ENCODE measurements at regions not wholly inside any gene's neighbourhood (a gene's known extent, or its start where the extent isn't known, plus 50 kb on each side); places are given as distances from the start of the nearest gene placed in this dataset.

GRCh38 chrX:103158317-103158621, 56.6 kb upstream of the BEX4 start:
- ATAC-seq (no peak), DNase-seq (no peak)

GRCh38 chrX:103157496-103158316, 57.2 kb upstream of the BEX4 start:
- peak; percentile 17 for DNase-seq
- ATAC-seq: no peak

GRCh38 chrX:103155201-103155600, 59.7 kb upstream of the BEX4 start:
- DNase-seq (no peak), ATAC-seq (no peak)

GRCh38 chrX:103153661-103154060, 60.7 kb upstream of the NXF3 start:
- DNase-seq (no peak), ATAC-seq (no peak)

- ATAC-seq: no peak
- no peak for DNase-seq
Observed at GRCh38 chrX:103151799-103152198, 58.9 kb upstream of the NXF3 start.

GRCh38 chrX:103149652-103150051, 56.7 kb upstream of the NXF3 start:
- ATAC-seq (no peak), DNase-seq (no peak)

- no peak for DNase-seq
Observed at GRCh38 chrX:103148075-103148474, 55.1 kb upstream of the NXF3 start.

More at GRCh38 chrX:103148075-103148474, 55.1 kb upstream of the NXF3 start:
- no peak for ATAC-seq

All from stimulated activated naive CD8-positive, alpha-beta T cell treated with anti-CD3 and anti-CD28 coated beads, Interleukin-15, Interleukin-2, amounts not matched to agents 100 U/mL and 50 U/mL, for 24 hours (primary cell).